ENCODE measurements at regions not wholly inside any gene's neighbourhood (a gene's known extent, or its start where the extent isn't known, plus 50 kb on each side); places are given as distances from the start of the nearest gene placed in this dataset.

- DNase-seq (ENCODE audit: low spot score) = no peak
These were observed 271.2 kb upstream of the PRDM1 start for GRCh38 chr6:105814745-105815536.

DNA sequence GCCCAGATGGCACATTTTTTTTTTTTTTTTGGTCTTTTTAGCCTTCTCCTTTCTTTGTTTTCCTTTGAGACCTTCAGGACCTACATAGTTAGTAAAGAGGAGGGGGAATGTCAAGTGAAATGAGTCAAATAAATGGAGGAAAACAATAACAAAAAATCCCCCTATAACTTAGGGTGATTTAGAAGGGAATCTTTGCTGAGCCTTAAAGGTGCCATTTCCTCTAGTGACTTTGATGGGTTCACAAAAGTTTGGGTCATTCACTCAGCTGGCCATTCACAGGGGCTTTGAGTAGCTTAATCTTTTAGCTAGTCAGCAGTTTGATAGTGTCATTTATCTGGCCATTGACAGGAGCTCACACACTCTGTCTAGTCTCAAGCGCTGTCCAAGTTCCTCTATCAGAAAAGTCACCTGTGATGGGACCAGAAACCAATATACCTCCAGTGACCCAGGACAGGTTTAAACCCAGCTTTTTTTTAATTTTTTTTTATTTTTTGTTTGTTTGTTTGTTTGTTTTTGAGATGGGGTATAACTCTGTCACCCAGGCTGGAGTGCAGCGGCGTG, 275.1 kb upstream of the PRDM1 start:
- no peak for DNase-seq (ENCODE audit: low spot score)

DNA sequence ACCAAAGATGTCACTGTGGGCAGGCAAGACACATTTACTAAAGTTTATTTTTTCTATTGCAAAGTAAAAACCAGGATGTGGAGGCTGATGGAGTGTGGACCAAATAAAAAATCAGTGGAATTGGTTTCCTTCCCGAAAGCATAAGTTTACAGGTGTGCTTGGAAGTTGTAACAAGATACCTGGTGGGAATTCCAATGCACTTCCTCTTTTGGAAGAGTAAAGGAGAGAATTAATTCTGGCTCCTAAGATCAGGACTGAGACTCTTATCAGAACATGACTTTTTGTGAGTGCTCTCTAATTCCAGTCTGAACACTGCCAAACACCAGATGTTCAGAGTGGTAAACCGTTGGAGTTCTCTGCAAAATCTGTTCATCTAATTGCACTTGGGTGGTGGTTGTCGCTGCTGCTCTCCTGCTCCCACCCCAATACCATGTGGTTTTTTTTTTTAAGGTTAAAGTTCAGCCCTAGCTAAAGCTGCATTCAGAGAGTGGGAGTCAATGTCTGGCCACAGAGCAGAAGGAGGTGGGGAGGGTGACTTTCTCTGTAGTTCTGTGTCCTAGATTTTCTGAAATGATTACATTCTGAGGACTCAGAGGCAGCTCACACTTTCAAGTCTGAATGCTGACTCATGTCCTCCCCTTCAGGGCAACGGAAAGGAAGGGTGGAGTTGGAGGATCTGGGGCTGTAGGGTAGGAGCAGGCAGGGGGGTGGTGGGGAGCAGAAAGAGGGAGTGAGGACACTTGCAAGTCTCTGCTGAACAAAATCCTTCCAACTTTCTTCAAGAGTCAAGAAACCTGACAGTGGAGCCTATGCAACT, 275.8 kb upstream of the PRDM1 start:
- DNase-seq (ENCODE audit: low spot score) = peak; percentile 43

GRCh38 chr6:105808571-105808970, 277.6 kb upstream of the PRDM1 start:
- no peak for DNase-seq (ENCODE audit: low spot score)

DNA sequence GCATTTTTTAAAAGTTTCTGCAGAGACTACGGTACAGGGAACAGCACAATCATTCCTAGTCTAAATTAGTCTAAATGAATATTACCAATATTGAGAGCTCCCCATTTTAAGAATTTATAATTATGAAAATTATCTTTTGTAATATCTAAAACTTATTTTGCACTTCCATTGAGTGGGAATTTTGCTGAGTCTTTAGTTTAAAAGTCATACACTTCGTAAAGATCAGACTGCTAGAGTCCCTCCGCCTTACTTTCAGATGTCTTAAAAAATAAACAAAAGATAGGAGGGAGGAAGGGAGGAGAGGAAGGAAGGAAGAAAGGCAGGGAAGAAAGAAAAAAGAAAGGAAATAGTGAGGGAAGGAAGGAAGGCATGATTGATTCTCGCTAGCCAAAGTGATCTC, 278.2 kb upstream of the PRDM1 start:
- DNase-seq (ENCODE audit: low spot score) = no peak

GRCh38 chr6:105806486-105806920, 279.6 kb upstream of the PRDM1 start:
- no peak for DNase-seq (ENCODE audit: low spot score)

- DNase-seq (ENCODE audit: low spot score) = peak; percentile 54
These were observed 280.6 kb upstream of the PRDM1 start for GRCh38 chr6:105805501-105806023.

DNA sequence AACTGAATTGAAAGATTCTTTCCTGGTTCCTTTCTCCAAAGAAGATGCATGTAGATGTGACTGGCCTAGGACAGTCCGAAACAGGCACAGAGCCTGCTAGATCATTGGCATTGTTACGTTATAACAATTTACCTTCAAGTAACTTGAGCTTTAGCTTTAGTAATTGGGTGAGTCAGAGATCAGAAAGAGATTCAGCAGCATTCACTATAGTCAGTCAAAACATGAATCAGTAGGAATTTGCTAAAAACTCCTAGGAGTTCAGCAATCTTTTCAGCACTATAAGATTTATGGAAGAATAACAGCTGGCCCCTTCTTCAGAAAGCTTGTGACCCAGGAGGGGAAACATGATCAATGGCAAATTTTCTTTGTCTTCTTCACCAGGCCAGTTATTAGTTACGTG, 281.7 kb upstream of the PRDM1 start:
- peak; percentile 43 for DNase-seq (ENCODE audit: low spot score)

GRCh38 chr6:105804000-105804399, 282.1 kb upstream of the PRDM1 start:
- no peak for DNase-seq (ENCODE audit: low spot score)

DNA sequence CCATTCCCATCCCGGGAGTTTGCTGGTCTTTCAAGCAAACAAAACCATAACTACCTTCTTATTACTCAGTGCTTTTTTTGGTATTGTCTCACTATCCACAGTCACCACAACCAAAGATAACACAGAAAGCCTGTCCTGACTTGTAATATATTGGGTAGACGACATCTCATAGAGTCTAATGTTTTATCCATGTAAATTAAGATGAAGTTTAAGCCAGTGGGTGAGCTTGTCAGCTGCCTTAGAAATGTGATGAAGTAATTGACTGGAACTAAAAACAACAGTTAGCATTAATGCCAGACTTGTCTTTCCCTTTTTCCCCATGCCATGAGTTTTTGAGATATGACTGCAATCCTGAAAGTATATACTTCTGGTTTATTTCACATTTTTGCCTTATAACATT, 282.7 kb upstream of the PRDM1 start:
- DNase-seq (ENCODE audit: low spot score) = no peak

DNA sequence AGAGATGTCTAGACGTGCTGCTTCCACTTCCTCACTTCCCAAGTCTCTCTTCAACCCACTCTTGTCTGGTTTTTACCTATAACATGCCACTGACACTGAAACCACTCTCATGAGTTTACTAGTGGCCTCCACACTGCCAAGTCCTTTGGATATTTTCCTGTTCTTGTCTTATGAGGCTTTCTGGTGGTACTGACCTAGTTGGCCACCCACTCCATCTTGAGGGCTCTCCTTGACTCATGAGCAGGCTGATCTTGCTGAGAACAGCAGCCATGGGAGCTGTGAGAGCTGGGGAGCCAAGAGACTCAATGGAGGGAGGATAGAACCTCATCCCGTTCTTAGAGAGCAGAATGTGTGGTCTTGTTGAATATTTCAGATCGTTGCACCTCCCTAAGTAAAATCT, 283.4 kb upstream of the PRDM1 start:
- DNase-seq (ENCODE audit: low spot score) = no peak

- DNase-seq (ENCODE audit: low spot score) = no peak
These were observed 285.3 kb upstream of the PRDM1 start for GRCh38 chr6:105800871-105801270.

DNA sequence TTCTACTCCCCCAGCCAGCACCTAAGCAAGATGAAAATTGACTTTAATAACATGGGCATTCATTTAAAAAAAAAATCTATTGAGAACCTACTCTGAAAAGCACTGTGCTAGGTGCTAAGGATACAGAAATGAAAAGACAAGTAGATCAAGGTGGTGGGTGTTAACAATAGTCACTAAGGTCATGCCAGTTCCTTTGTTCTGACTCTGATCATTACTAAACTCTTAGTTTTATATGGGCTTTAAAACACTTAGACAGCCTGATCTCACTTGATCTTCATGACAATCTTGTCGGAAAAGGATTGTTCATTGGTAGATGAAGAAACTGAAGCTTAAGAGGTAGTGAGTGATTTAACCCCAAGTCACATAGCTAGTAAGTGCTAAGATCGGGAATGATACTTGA, 285.7 kb upstream of the PRDM1 start:
- no peak for DNase-seq (ENCODE audit: low spot score)

- DNase-seq (ENCODE audit: low spot score) = no peak
These were observed 287.1 kb upstream of the PRDM1 start for GRCh38 chr6:105799056-105799455.

- DNase-seq (ENCODE audit: low spot score) = no peak
These were observed 288.1 kb upstream of the PRDM1 start for GRCh38 chr6:105797983-105798453.

- no peak for DNase-seq (ENCODE audit: low spot score)
These were observed 288.7 kb upstream of the PRDM1 start for GRCh38 chr6:105797286-105797979.

- DNase-seq (ENCODE audit: low spot score) = no peak
These were observed 290.1 kb upstream of the PRDM1 start for GRCh38 chr6:105795913-105796517.

- no peak for DNase-seq (ENCODE audit: low spot score)
These were observed 290.8 kb upstream of the PRDM1 start for GRCh38 chr6:105795366-105795765.

DNA sequence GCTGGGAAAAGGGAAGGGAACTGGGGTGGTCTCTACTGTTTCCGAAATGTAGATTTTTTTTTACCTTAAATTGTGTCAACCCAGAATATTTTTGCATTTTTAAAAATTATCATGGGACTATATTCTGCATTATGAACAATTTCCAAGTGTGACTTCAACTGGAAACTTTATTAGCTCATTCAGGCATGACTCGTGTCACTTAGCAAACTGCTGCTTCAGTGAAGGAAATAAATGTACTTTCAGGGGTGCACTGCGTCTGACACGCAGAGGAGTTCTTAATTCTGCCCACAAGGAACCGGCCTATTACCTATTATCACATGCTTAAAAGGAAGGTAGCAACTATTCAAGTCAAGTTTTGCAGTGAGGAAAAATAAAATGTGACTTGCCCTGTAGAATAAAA, 291.3 kb upstream of the PRDM1 start:
- DNase-seq (ENCODE audit: low spot score) = no peak

DNA sequence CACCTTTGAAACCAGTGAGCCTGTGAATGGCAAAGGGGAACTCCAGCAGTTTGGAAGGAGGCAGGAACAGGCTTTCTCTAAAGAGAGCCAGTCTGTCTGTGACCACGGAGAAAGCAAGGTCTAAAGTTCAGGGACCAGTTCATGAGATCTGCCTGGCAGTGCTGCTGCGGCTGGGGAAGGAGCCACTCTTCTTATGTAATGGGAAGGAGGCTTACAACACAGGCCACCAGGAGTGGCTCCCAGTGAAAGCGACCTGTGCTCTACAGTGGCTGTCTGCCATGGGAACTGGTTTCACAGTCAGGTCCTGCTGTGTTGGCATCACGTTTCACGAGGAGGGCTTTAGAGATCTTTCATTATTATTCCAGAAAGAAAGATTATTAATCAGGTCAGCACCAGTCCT, 291.9 kb upstream of the PRDM1 start:
- no peak for DNase-seq (ENCODE audit: low spot score)

GRCh38 chr6:105793130-105793529, 293.0 kb upstream of the PRDM1 start:
- DNase-seq (ENCODE audit: low spot score) = no peak
